HG03521 (cell line): ENCODE measurements at regions not wholly inside any gene's neighbourhood (a gene's known extent, or its start where the extent isn't known, plus 50 kb on each side); places are given as distances from the start of the nearest gene placed in this dataset.

Experiments
- ATAC-seq: cut with Tn5 transposase; IDR thresholded peaks from one replicate; pipeline ENCODE4 v1.9.1; 2021; ENCODE audit warnings: mild to moderate bottlenecking, moderate library complexity; ENCODE audit not compliant: unreplicated experiment

- ATAC-seq, result no peak
Measured at GRCh38 chr6:63371104-63371715, 51.4 kb upstream of the LGSN start.

- no peak for ATAC-seq
Measured at GRCh38 chr6:63372951-63373533, 53.3 kb upstream of the LGSN start.

GRCh38 chr6:63389191-63389844 lies 69.5 kb upstream of the LGSN start:
- no peak for ATAC-seq

GRCh38 chr6:63391203-63391970 lies 71.6 kb upstream of the LGSN start:
- ATAC-seq, result no peak

- no peak for ATAC-seq
Measured at GRCh38 chr6:63392092-63392724, 72.4 kb upstream of the LGSN start.

GRCh38 chr6:63394656-63395308 lies 75.0 kb upstream of the LGSN start:
- no peak for ATAC-seq

- no peak for ATAC-seq
Measured at GRCh38 chr6:63395381-63395780, 75.6 kb upstream of the LGSN start.

- no peak for ATAC-seq
Measured at GRCh38 chr6:63403725-63404124, 83.9 kb upstream of the LGSN start.

GRCh38 chr6:63410435-63411426 lies 90.9 kb upstream of the LGSN start:
- ATAC-seq, result no peak

GRCh38 chr6:63415286-63415685 lies 95.5 kb upstream of the LGSN start:
- no peak for ATAC-seq

- ATAC-seq, result no peak
Measured at GRCh38 chr6:63418741-63419140, 99.0 kb upstream of the LGSN start.

GRCh38 chr6:63424636-63425035 lies 104.9 kb upstream of the LGSN start:
- ATAC-seq, result no peak

GRCh38 chr6:63425493-63425892 lies 105.7 kb upstream of the LGSN start:
- no peak for ATAC-seq

- ATAC-seq, result no peak
Measured at GRCh38 chr6:63426844-63427243, 107.1 kb upstream of the LGSN start.

GRCh38 chr6:63427951-63428350 lies 108.2 kb upstream of the LGSN start:
- no peak for ATAC-seq

GRCh38 chr6:63430985-63431519 lies 111.3 kb upstream of the LGSN start:
- no peak for ATAC-seq

GRCh38 chr6:63434943-63435342 lies 115.2 kb upstream of the LGSN start:
- ATAC-seq, result no peak

GRCh38 chr6:63436356-63436755 lies 116.6 kb upstream of the LGSN start:
- no peak for ATAC-seq

GRCh38 chr6:63437058-63437457 lies 117.3 kb upstream of the LGSN start:
- no peak for ATAC-seq
